H1 (cell line): ENCODE measurements at regions not wholly inside any gene's neighbourhood (a gene's known extent, or its start where the extent isn't known, plus 50 kb on each side); places are given as distances from the start of the nearest gene placed in this dataset.

Source experiments
- CTCF ChIA-PET: fragments of 300-600 bp; sonication (Branson Sonifier 250); formaldehyde crosslinking; loops from one replicate; lab custom pipeline; 2021; ENCODE audit not compliant: partially characterized antibody; lab: Charles Lee
- POLR2A ChIA-PET: fragments of 300-600 bp; sonication (Branson Sonifier 250); formaldehyde crosslinking; loops from one replicate; lab custom pipeline; 2021; ENCODE audit warnings: inconsistent platforms; ENCODE audit not compliant: partially characterized antibody; lab: Charles Lee
- DNase-seq, 2 experiments: peaks; one replicate each; pipeline versions ENCODE4 v3.0.0 to v3.0.0-alpha.2; 2010 to 2022; ENCODE audit warnings: low spot score in 2 of 2, low read depth in 1 of 2, mixed read lengths in 1 of 2
- FAIRE-seq: peaks from 2 replicates; lab custom pipeline; 2011; peaks lifted over from hg19 to GRCh38; lab: Jason Lieb, UNC
- H2AFZ ChIP-seq: 2 replicates; pipeline ENCODE4 v1.8.1; 2012; ENCODE audit warnings: low read length, inconsistent platforms
- H2AK5ac ChIP-seq: 2 replicates; pipeline ENCODE4 v1.6.1; 2013; ENCODE audit warnings: low read depth, low read length
- H2BK120ac ChIP-seq: replicated peaks from 2 replicates; pipeline ENCODE3; 2013; ENCODE audit warnings: low read depth, low read length, inconsistent platforms
- H2BK12ac ChIP-seq: 2 replicates; pipeline ENCODE4 v1.6.1; 2013; ENCODE audit warnings: low read depth, low read length
- H2BK15ac ChIP-seq: 2 replicates; pipeline ENCODE4 v1.6.1; 2013; ENCODE audit warnings: low read length
- H2BK20ac ChIP-seq: 2 replicates; pipeline ENCODE4 v1.6.1; 2013; ENCODE audit warnings: low read length
- H2BK5ac ChIP-seq: 2 replicates; pipeline ENCODE4 v1.6.1; 2013; ENCODE audit warnings: low read depth, low read length
- H3K14ac ChIP-seq: 2 replicates; pipeline ENCODE4 v1.6.1; 2013; ENCODE audit warnings: inconsistent platforms; ENCODE audit not compliant: insufficient read length
- H3K18ac ChIP-seq: 2 replicates; pipeline ENCODE4 v1.6.1; 2013; ENCODE audit warnings: low read length; ENCODE audit errors: extremely low read depth
- H3K23ac ChIP-seq: 2 replicates; pipeline ENCODE4 v1.6.1; 2013; ENCODE audit warnings: inconsistent platforms; ENCODE audit not compliant: insufficient read length
- H3K23me2 ChIP-seq: 2 replicates; pipeline ENCODE4 v1.6.1; 2013; ENCODE audit warnings: low read depth, low read length
- H3K27ac ChIP-seq: 2 replicates; pipeline ENCODE4 v1.6.1; 2011; ENCODE audit warnings: low read depth, low read length, inconsistent platforms
- H3K27me3 ChIP-seq, 4 experiments: replicated peaks in 1 of 4; 1 replicate in 1 of 4; 2 replicates in 3 of 4; pipeline versions ENCODE4 v1.6.1 to v1.8.1; 2011 to 2013; ENCODE audit warnings: low read length in 3 of 4, mild to moderate bottlenecking in 3 of 4, inconsistent platforms in 2 of 4, mixed read lengths in 2 of 4, moderate library complexity in 1 of 4; ENCODE audit not compliant: control insufficient read depth in 3 of 4, insufficient read depth in 3 of 4; ENCODE audit errors: extremely low read depth in 1 of 4
- H3K36me3 ChIP-seq, 4 experiments: 2 replicates each; pipeline versions ENCODE4 v1.6.1 to v1.8.1; 2011 to 2013; ENCODE audit warnings: mild to moderate bottlenecking in 4 of 4, low read length in 3 of 4, moderate library complexity in 2 of 4, control low read depth in 1 of 4, inconsistent platforms in 1 of 4; ENCODE audit not compliant: insufficient read depth in 4 of 4, control insufficient read depth in 2 of 4
- H3K4ac ChIP-seq: replicated peaks from 2 replicates; pipeline ENCODE3; 2013; ENCODE audit warnings: low read length, low read depth, mixed read lengths, inconsistent platforms; ENCODE audit not compliant: insufficient read length
- H3K4me1 ChIP-seq, 4 experiments: replicated peaks in 1 of 4; 1 replicate in 1 of 4; 2 replicates in 3 of 4; pipeline versions ENCODE4 v1.6.1 to v1.8.1; 2011 to 2013; ENCODE audit warnings: low read length in 3 of 4, inconsistent platforms in 2 of 4, mixed read lengths in 1 of 4; ENCODE audit not compliant: insufficient read depth in 4 of 4, control insufficient read depth in 3 of 4
- H3K4me2 ChIP-seq, 2 experiments: 2 replicates each; pipeline versions ENCODE4 v1.6.1 to v1.8.1; 2011 to 2013; ENCODE audit warnings: low read depth in 2 of 2, low read length in 2 of 2, control low read depth in 1 of 2, inconsistent platforms in 1 of 2, mild to moderate bottlenecking in 1 of 2; ENCODE audit not compliant: insufficient read depth in 1 of 2
- H3K4me3 ChIP-seq, 4 experiments: fragments of 200-600, 300-600 bp in 1 of 4; sonication (generic), shearing (Covaris generic), sonication (Bioruptor Twin) in 1 of 4; 2 replicates each; pipeline versions ENCODE4 v1.5.1 to v1.8.1; 2011 to 2016; ENCODE audit warnings: low read length in 4 of 4, low read depth in 3 of 4, control low read depth in 2 of 4, inconsistent platforms in 2 of 4, mild to moderate bottlenecking in 2 of 4, mixed read lengths in 1 of 4, moderate library complexity in 1 of 4; ENCODE audit not compliant: insufficient read depth in 2 of 4; ENCODE audit errors: extremely low read depth in 1 of 4
- H3K56ac ChIP-seq: replicated peaks from 2 replicates; pipeline ENCODE3; 2013; ENCODE audit warnings: low read depth, mild to moderate bottlenecking, mixed read lengths, low read length, inconsistent platforms; ENCODE audit not compliant: insufficient read length
- H3K79me1 ChIP-seq: 2 replicates; pipeline ENCODE4 v1.6.1; 2013; ENCODE audit warnings: low read depth, low read length, control low read depth
- H3K79me2 ChIP-seq, 2 experiments: 2 replicates each; pipeline versions ENCODE4 v1.6.1 to v1.8.1; 2012 to 2013; ENCODE audit warnings: low read length in 2 of 2, mild to moderate bottlenecking in 2 of 2, inconsistent platforms in 1 of 2; ENCODE audit not compliant: insufficient read depth in 2 of 2, control insufficient read depth in 1 of 2
- H3K9ac ChIP-seq, 4 experiments: replicated peaks in 1 of 4; 1 replicate in 1 of 4; 2 replicates in 3 of 4; pipeline versions ENCODE4 v1.6.1 to v1.8.1; 2011 to 2013; ENCODE audit warnings: low read depth in 3 of 4, low read length in 3 of 4, control low read depth in 2 of 4, mild to moderate bottlenecking in 2 of 4, moderate library complexity in 2 of 4, inconsistent platforms in 1 of 4; ENCODE audit errors: extremely low read depth in 1 of 4
- H3K9me3 ChIP-seq, 2 experiments: 2 replicates each; pipeline versions ENCODE4 v1.6.1 to v1.8.1; 2012 to 2013; ENCODE audit warnings: mild to moderate bottlenecking in 2 of 2, moderate library complexity in 2 of 2, control low read depth in 1 of 2, inconsistent platforms in 1 of 2, low read depth in 1 of 2, low read length in 1 of 2, mixed read lengths in 1 of 2; ENCODE audit not compliant: insufficient read depth in 2 of 2
- H4K20me1 ChIP-seq, 2 experiments: replicated peaks in 1 of 2; 2 replicates each; pipeline versions ENCODE3 to v1.8.1; 2011 to 2013; ENCODE audit warnings: inconsistent platforms in 2 of 2, low read length in 2 of 2, mild to moderate bottlenecking in 1 of 2; ENCODE audit not compliant: insufficient read depth in 2 of 2, control insufficient read depth in 1 of 2
- H4K5ac ChIP-seq: 2 replicates; pipeline ENCODE4 v1.6.1; 2013; ENCODE audit warnings: low read length, low read depth, mixed read lengths, inconsistent platforms; ENCODE audit not compliant: insufficient read length
- H4K8ac ChIP-seq: 2 replicates; pipeline ENCODE4 v1.8.0; 2013; ENCODE audit warnings: mild to moderate bottlenecking, moderate library complexity, low read length, inconsistent platforms; ENCODE audit not compliant: insufficient read depth; ENCODE audit errors: extremely low read depth
- H4K91ac ChIP-seq: replicated peaks from 2 replicates; pipeline ENCODE3; 2013; ENCODE audit warnings: low read length, mixed read lengths, inconsistent platforms; ENCODE audit not compliant: insufficient read length
- ATF2 ChIP-seq: IDR thresholded peaks from 2 replicates; pipeline ENCODE4 v1.6.1; 2012; ENCODE audit warnings: low read length, inconsistent platforms
- CBX5 ChIP-seq: fragments of 300-800, 300-1000 bp; sonication (generic); IDR thresholded peaks from 2 replicates; pipeline ENCODE4 v1.7.1; 2016; ENCODE audit warnings: antibody characterized with exemption, low read length, low read depth
- CBX8 ChIP-seq: fragments of 300-800, 300-1000 bp; sonication (generic); IDR thresholded peaks from 2 replicates; pipeline ENCODE4 v1.7.1; 2016; ENCODE audit warnings: low read depth, low read length, borderline replicate concordance
- CEBPB ChIP-seq: IDR thresholded peaks from 2 replicates; pipeline ENCODE4 v1.6.1; 2012; ENCODE audit warnings: low read depth, low read length
- GABPA ChIP-seq: IDR thresholded peaks from 2 replicates; pipeline ENCODE4 v1.6.1; 2011; ENCODE audit warnings: mild to moderate bottlenecking, low read length, moderate library complexity, borderline replicate concordance; ENCODE audit not compliant: insufficient read depth
- KDM5A ChIP-seq: fragments of 200-600 bp; IDR thresholded peaks from 2 replicates; pipeline ENCODE4 v1.7.1; 2012; ENCODE audit warnings: mild to moderate bottlenecking, low read length, inconsistent platforms, mixed read lengths
- POLR2AphosphoS5 ChIP-seq: IDR thresholded peaks from 2 replicates; pipeline ENCODE4 v1.6.1; 2011; ENCODE audit warnings: low read depth, low read length
- POU5F1 ChIP-seq: IDR thresholded peaks from 2 replicates; pipeline ENCODE4 v1.6.1; 2011; ENCODE audit warnings: low read depth, mild to moderate bottlenecking, low read length, moderate library complexity
- SIN3A ChIP-seq, 2 experiments: IDR thresholded peaks in 1 of 2; conservative IDR thresholded peaks in 1 of 2; 2 replicates each; pipeline ENCODE4 v1.6.1; 2011 to 2012; ENCODE audit warnings: low read length in 2 of 2, improper control_type of control experiment in 1 of 2, low read depth in 1 of 2, mild to moderate bottlenecking in 1 of 2
- SIRT6 ChIP-seq: IDR thresholded peaks from one replicate; pipeline ENCODE4 v1.7.1; 2012; ENCODE audit warnings: low read length, inconsistent platforms
- SP2 ChIP-seq: IDR thresholded peaks from 2 replicates; pipeline ENCODE4 v1.6.1; 2012; ENCODE audit warnings: mild to moderate bottlenecking, low read length, inconsistent platforms
- SP4 ChIP-seq: IDR thresholded peaks from 2 replicates; pipeline ENCODE4 v1.6.1; 2012; ENCODE audit warnings: low read length, inconsistent platforms
- TAF7 ChIP-seq: optimal IDR thresholded peaks from 2 replicates; pipeline ENCODE3; 2011; ENCODE audit warnings: low read depth, mild to moderate bottlenecking, inconsistent platforms, low read length, moderate library complexity, borderline replicate concordance
- TBP ChIP-seq: IDR thresholded peaks from 2 replicates; pipeline ENCODE4 v1.6.1; 2011; ENCODE audit warnings: low read depth, low read length, improper control_type of control experiment
- ZNF274 ChIP-seq: IDR thresholded peaks from 2 replicates; pipeline ENCODE4 v1.7.0; 2012; ENCODE audit warnings: low read length, borderline replicate concordance; ENCODE audit errors: extremely low read depth
- WGBS, 2 experiments: shearing (Covaris generic) in 1 of 2; methylation state at CpG; one replicate each; pipeline versions ENCODE4 v1.1.6 to v1.1.7; 2013 to 2015; ENCODE audit warnings: low lambda C conversion rate in 2 of 2, mixed read lengths in 2 of 2, inconsistent platforms in 1 of 2, low coverage in 1 of 2, missing lambda C conversion rate in 1 of 2; ENCODE audit not compliant: insufficient replicate concordance in 2 of 2, insufficient coverage in 1 of 2, insufficient read length in 1 of 2; ENCODE audit errors: extremely low coverage in 1 of 2, missing lambda C conversion rate in 1 of 2; 5-methylcytosine and 5-hydroxymethylcytosine counted together

GRCh38 chr20:55132523-55132922, 657.1 kb downstream of the DOK5 start:
- Histone ChIP-seq H3K27ac (no peak overlapping the region), H3K56ac (no peak overlapping the region), H3K36me3 (no peaks in the 10 kb centered on the region), H3K14ac (no peak overlapping the region), H4K91ac (no peak overlapping the region), H3K23me2 (no peaks in the 10 kb centered on the region), H3K79me1 (no peaks in the 10 kb centered on the region), H3K4me1 (peaks cover 0 to 6% (median 0%) of the 10 kb centered on the region in 4 experiments; a peak in 1 of 7 replicates), H2BK5ac (no peak overlapping the region), H2BK20ac (no peak overlapping the region), H3K9me3 (no peaks in the 10 kb centered on the region), H3K4me2 (no peak overlapping the region), H2AFZ (no peak overlapping the region), H3K9ac (no peak overlapping the region), H3K4me3 (no peak overlapping the region), H2BK15ac (no peak overlapping the region), H4K5ac (no peak overlapping the region), H4K8ac (no peak overlapping the region), H3K4ac (no peak overlapping the region), H4K20me1 (no peaks in the 10 kb centered on the region), H3K23ac (no peak overlapping the region), H3K27me3 (no peaks in the 10 kb centered on the region), H3K79me2 (no peaks in the 10 kb centered on the region), H2AK5ac (no peak overlapping the region), H2BK12ac (no peak overlapping the region), H2BK120ac (no peak overlapping the region), H3K18ac (no peak overlapping the region)
- 93% methylated on average over 7 of the region's 7 CpGs; no CpG with 5 or more reads in 1 of the 2 experiments for WGBS, 2 experiments
- ChIA-PET CTCF (no interaction called here), POLR2A (no interaction called here)
- no peak for DNase-seq
- no peak for FAIRE-seq
- TF ChIP-seq ATF2 = no peak
- TF ChIP-seq KDM5A = no peak
- no peak for TF ChIP-seq CBX5
- TF ChIP-seq SP4 = no peak
- no peak for TF ChIP-seq POLR2AphosphoS5
- no peak for TF ChIP-seq TBP
- no peak for TF ChIP-seq POU5F1
- no peak for TF ChIP-seq CEBPB
- no peak for TF ChIP-seq TAF7
- no peak for TF ChIP-seq GABPA
- no peak for TF ChIP-seq SIRT6
- no peak for TF ChIP-seq CBX8
- no peak for TF ChIP-seq ZNF274
- no peak for TF ChIP-seq SP2
- no peak for TF ChIP-seq SIN3A (conservative IDR thresholded peaks at IDR 0.05 in 1 of 2, IDR thresholded peaks at IDR 0.05 in 1 of 2; ENCODE audit: low read depth in 1 of 2, low read length in 2 of 2)
